ENCODE measurements at regions not wholly inside any gene's neighbourhood (a gene's known extent, or its start where the extent isn't known, plus 50 kb on each side); places are given as distances from the start of the nearest gene placed in this dataset.

- TF ChIP-seq CTCF (IDR thresholded peaks at IDR 0.05; ENCODE audit: low read depth, low read length): no peak
- TF ChIP-seq MYC (IDR thresholded peaks at IDR 0.05; ENCODE audit: low read depth, low read length): no peak
- TF ChIP-seq POLR2A (IDR thresholded peaks at IDR 0.05; ENCODE audit: extremely low read depth, insufficient read length): no peak
- TF ChIP-seq MAX (IDR thresholded peaks at IDR 0.05; ENCODE audit: low read depth, low read length): no peak
Observed at GRCh38 chr2:6143812-6144211, 451.6 kb downstream of the SOX11 start.
